Smooth muscle cell (in vitro differentiated cells): ENCODE measurements at regions not wholly inside any gene's neighbourhood (a gene's known extent, or its start where the extent isn't known, plus 50 kb on each side); places are given as distances from the start of the nearest gene placed in this dataset.

Experiments used
- DNase-seq: peaks from one replicate; lab custom pipeline; 2025; ENCODE audit not compliant: unreplicated experiment; lab: John Stamatoyannopoulos, UW
- H2AFZ ChIP-seq: fragments of 200-600 bp; sonication (generic); 2 replicates; pipeline ENCODE4 v1.6.0; 2016; ENCODE audit warnings: antibody characterized with exemption, low read depth, mild to moderate bottlenecking
- H3F3A ChIP-seq: fragments of 200-600 bp; sonication (generic); 2 replicates; pipeline ENCODE4 v1.6.0; 2017; ENCODE audit warnings: antibody characterized with exemption, low read depth
- H3K27ac ChIP-seq: fragments of 200-600 bp; sonication (generic); 2 replicates; pipeline ENCODE4 v1.5.1; 2016; ENCODE audit warnings: low read depth, mild to moderate bottlenecking
- H3K27me3 ChIP-seq: fragments of 200-600 bp; sonication (generic); 2 replicates; pipeline ENCODE4 v1.6.1; 2016; ENCODE audit warnings: low read depth, mild to moderate bottlenecking
- H3K36me3 ChIP-seq: fragments of 200-600 bp; sonication (generic); 2 replicates; pipeline ENCODE4 v1.5.1; 2016; ENCODE audit warnings: low read depth
- H3K4me1 ChIP-seq: fragments of 200-600 bp; sonication (generic); 2 replicates; pipeline ENCODE4 v1.5.1; 2016; ENCODE audit warnings: low read depth
- H3K4me2 ChIP-seq: fragments of 200-600 bp; sonication (generic); 2 replicates; pipeline ENCODE4 v1.6.0; 2016; ENCODE audit warnings: mild to moderate bottlenecking
- H3K4me3 ChIP-seq: fragments of 200-600 bp; sonication (generic); 2 replicates; pipeline ENCODE4 v1.5.1; 2016; ENCODE audit warnings: mild to moderate bottlenecking
- H3K79me2 ChIP-seq: fragments of 200-600 bp; sonication (generic); 2 replicates; pipeline ENCODE4 v1.6.0; 2016; ENCODE audit warnings: low read depth, mild to moderate bottlenecking
- H3K9ac ChIP-seq: fragments of 200-600 bp; sonication (generic); 2 replicates; pipeline ENCODE4 v1.6.0; 2016; ENCODE audit warnings: low read depth
- H3K9me3 ChIP-seq: fragments of 200-600 bp; sonication (generic); replicated peaks from 2 replicates; pipeline ENCODE4 v1.5.1; 2016; ENCODE audit warnings: low read depth
- H4K20me1 ChIP-seq: fragments of 200-600 bp; sonication (generic); 2 replicates; pipeline ENCODE4 v1.6.0; 2016; ENCODE audit warnings: low read depth
- CTCF ChIP-seq: fragments of 200-600 bp; sonication (generic); IDR thresholded peaks from 2 replicates; pipeline ENCODE4 v1.5.1; 2017; ENCODE audit warnings: borderline replicate concordance, mild to moderate bottlenecking, antibody characterized with exemption; ENCODE audit not compliant: insufficient read depth, poor library complexity, severe bottlenecking
- WGBS: methylation state at CpG from one replicate; pipeline ENCODE4 v1.1.7; 2016; ENCODE audit warnings: low lambda C conversion rate; 5-methylcytosine and 5-hydroxymethylcytosine counted together

- H3K9me3 ChIP-seq, result no peaks in the 10 kb centered on the region
- H3K4me3 ChIP-seq, result no peak overlapping the region
- H3K27ac ChIP-seq, result peak overlapping the region; percentile 34
- H3K9ac ChIP-seq, result peak overlapping the region; percentile 56
- peak overlapping the region; percentile 68 for H3K4me2 ChIP-seq
- peaks cover 7% of the 10 kb centered on the region for H3K4me1 ChIP-seq
- H3K79me2 ChIP-seq, result no peaks in the 10 kb centered on the region
- no peaks in the 10 kb centered on the region for H3K36me3 ChIP-seq
- DNase-seq, result no peak
- H3F3A ChIP-seq, result no peaks in the 10 kb centered on the region
- H2AFZ ChIP-seq, result peak overlapping the region; percentile 63
- WGBS, result 18% methylated on average over 1 of the region's 1 CpG
- TF ChIP-seq CTCF, result no peak
- H4K20me1 ChIP-seq, result no peaks in the 10 kb centered on the region
- H3K27me3 ChIP-seq, result no peaks in the 10 kb centered on the region
These were observed 320.0 kb upstream of the ROBO1 start for GRCh38 chr3:80087767-80088166.

GRCh38 chr3:80086426-80086825, 318.6 kb upstream of the ROBO1 start:
- no peaks in the 10 kb centered on the region for H4K20me1 ChIP-seq
- no peaks in the 10 kb centered on the region for H3K27me3 ChIP-seq
- no peaks in the 10 kb centered on the region for H3K36me3 ChIP-seq
- TF ChIP-seq CTCF, result no peak
- DNase-seq, result no peak
- no peak overlapping the region for H3K27ac ChIP-seq
- H3K4me3 ChIP-seq, result no peak overlapping the region
- no peak overlapping the region for H2AFZ ChIP-seq
- H3K4me2 ChIP-seq, result no peak overlapping the region
- H3K9ac ChIP-seq, result no peak overlapping the region
- no peaks in the 10 kb centered on the region for H3K9me3 ChIP-seq
- no peaks in the 10 kb centered on the region for H3K79me2 ChIP-seq
- no peaks in the 10 kb centered on the region for H3F3A ChIP-seq
- peaks cover 7% of the 10 kb centered on the region for H3K4me1 ChIP-seq

- Histone ChIP-seq H3K27ac (no peak overlapping the region), H3K27me3 (no peaks in the 10 kb centered on the region), H3F3A (no peaks in the 10 kb centered on the region), H2AFZ (no peak overlapping the region), H3K79me2 (no peaks in the 10 kb centered on the region), H3K4me1 (no peaks in the 10 kb centered on the region), H3K9ac (no peak overlapping the region), H3K4me3 (no peak overlapping the region), H3K36me3 (no peaks in the 10 kb centered on the region), H4K20me1 (no peaks in the 10 kb centered on the region), H3K4me2 (no peak overlapping the region), H3K9me3 (no peaks in the 10 kb centered on the region)
- DNase-seq, result no peak
- TF ChIP-seq CTCF, result no peak
These were observed 312.1 kb upstream of the ROBO1 start for GRCh38 chr3:80079886-80080285.

GRCh38 chr3:80068459-80068858, 300.7 kb upstream of the ROBO1 start:
- Histone ChIP-seq H2AFZ (no peak overlapping the region), H3K79me2 (no peaks in the 10 kb centered on the region), H3K36me3 (no peaks in the 10 kb centered on the region), H3K27ac (no peak overlapping the region), H4K20me1 (no peaks in the 10 kb centered on the region), H3K4me3 (no peak overlapping the region), H3K27me3 (no peaks in the 10 kb centered on the region), H3K9ac (no peak overlapping the region), H3K4me2 (no peak overlapping the region), H3K4me1 (no peaks in the 10 kb centered on the region), H3K9me3 (no peaks in the 10 kb centered on the region), H3F3A (no peaks in the 10 kb centered on the region)
- DNase-seq, result no peak
- TF ChIP-seq CTCF, result no peak
- 79% methylated on average over 3 of the region's 3 CpGs for WGBS
